IMR-90 (cell line): ENCODE measurements at regions not wholly inside any gene's neighbourhood (a gene's known extent, or its start where the extent isn't known, plus 50 kb on each side); places are given as distances from the start of the nearest gene placed in this dataset.

Experiments
- ATAC-seq: fragments of 200-7000 bp; cut with Tn5 transposase; 2 replicates; pipeline ENCODE4 v1.9.1; 2020; ENCODE audit warnings: low read depth, mild to moderate bottlenecking, moderate library complexity
- BruUV-seq: library from RNA; stranded (reverse); fragments of 400-500 nt; replicated peaks from 2 replicates; lab custom pipeline; 2021; lab: Mats Ljungman, UMichigan
- CTCF ChIA-PET: fragments of 300-600 bp; formaldehyde crosslinking; extraction: SDS; loops from one replicate; lab custom pipeline; 2021; ENCODE audit warnings: antibody characterized with exemption; lab: Yijun Ruan, JAX
- POLR2A ChIA-PET: fragments of 300-600 bp; sonication (Branson Sonifier 250); formaldehyde crosslinking; loops from one replicate; lab custom pipeline; 2022; ENCODE audit warnings: antibody characterized with exemption; ENCODE audit not compliant: unreplicated experiment; lab: Charles Lee
- DNase-seq: peaks from one replicate; pipeline ENCODE4 v3.0.0; 2013
- H2AFZ ChIP-seq: replicated peaks from 2 replicates; pipeline ENCODE3; 2013; ENCODE audit warnings: low read length, mild to moderate bottlenecking; ENCODE audit not compliant: poor library complexity
- H2AK5ac ChIP-seq: 2 replicates; pipeline ENCODE4 v1.6.1; 2013; ENCODE audit warnings: low read depth, low read length, inconsistent platforms
- H2AK9ac ChIP-seq: replicated peaks from 2 replicates; pipeline ENCODE3; 2013; ENCODE audit warnings: mild to moderate bottlenecking, low read depth, low read length, moderate library complexity; ENCODE audit not compliant: poor library complexity
- H2BK120ac ChIP-seq: 2 replicates; pipeline ENCODE4 v1.6.1; 2013; ENCODE audit warnings: low read depth, low read length, inconsistent platforms
- H2BK15ac ChIP-seq: 3 replicates; pipeline ENCODE4 v1.6.1; 2013; ENCODE audit warnings: low read depth, low read length, inconsistent platforms
- H2BK20ac ChIP-seq: 2 replicates; pipeline ENCODE4 v1.6.1; 2013; ENCODE audit warnings: low read depth, mild to moderate bottlenecking, inconsistent platforms, low read length, moderate library complexity
- H2BK5ac ChIP-seq: 2 replicates; pipeline ENCODE4 v1.6.1; 2013; ENCODE audit warnings: mild to moderate bottlenecking, low read depth, low read length, inconsistent platforms; ENCODE audit not compliant: poor library complexity, severe bottlenecking
- H3K14ac ChIP-seq: replicated peaks from 2 replicates; pipeline ENCODE4 v1.6.1; 2013; ENCODE audit warnings: low read depth, low read length, inconsistent platforms
- H3K18ac ChIP-seq: 2 replicates; pipeline ENCODE4 v1.6.1; 2013; ENCODE audit warnings: low read depth, low read length, control low read depth
- H3K23ac ChIP-seq: 2 replicates; pipeline ENCODE4 v1.6.1; 2013; ENCODE audit warnings: low read depth, low read length, inconsistent platforms
- H3K27ac ChIP-seq: 2 replicates; pipeline ENCODE4 v1.5.1; 2013; ENCODE audit warnings: mild to moderate bottlenecking, control low read depth, low read length; ENCODE audit not compliant: insufficient read depth
- H3K27me3 ChIP-seq: 2 replicates; pipeline ENCODE4 v1.6.1; 2013; ENCODE audit warnings: low read length; ENCODE audit not compliant: control insufficient read depth, insufficient read depth
- H3K36me3 ChIP-seq: 2 replicates; pipeline ENCODE4 v1.6.1; 2013; ENCODE audit warnings: low read length, mixed read lengths; ENCODE audit not compliant: control insufficient read depth, insufficient read depth
- H3K4ac ChIP-seq: 2 replicates; pipeline ENCODE4 v1.6.1; 2013; ENCODE audit warnings: low read depth, low read length, inconsistent platforms
- H3K4me1 ChIP-seq: 2 replicates; pipeline ENCODE4 v1.6.1; 2013; ENCODE audit warnings: low read length, mixed read lengths; ENCODE audit not compliant: control insufficient read depth, insufficient read depth
- H3K4me2 ChIP-seq: 2 replicates; pipeline ENCODE4 v1.6.1; 2013; ENCODE audit warnings: low read depth, mild to moderate bottlenecking, control low read depth, low read length, moderate library complexity
- H3K4me3 ChIP-seq: 2 replicates; pipeline ENCODE4 v1.5.1; 2013; ENCODE audit warnings: low read depth, mild to moderate bottlenecking, control low read depth, low read length, moderate library complexity; ENCODE audit not compliant: insufficient read depth
- H3K56ac ChIP-seq: 2 replicates; pipeline ENCODE4 v1.6.1; 2013; ENCODE audit warnings: low read length, inconsistent platforms; ENCODE audit not compliant: insufficient read depth; ENCODE audit errors: extremely low read depth
- H3K79me1 ChIP-seq, 2 experiments: 2 replicates each; pipeline ENCODE4 v1.6.1; 2013; ENCODE audit warnings: low read length in 2 of 2, inconsistent platforms in 1 of 2, low read depth in 1 of 2
- H3K9ac ChIP-seq: 2 replicates; pipeline ENCODE4 v1.6.1; 2013; ENCODE audit warnings: low read depth, low read length, control low read depth
- H3K9me1 ChIP-seq: 2 replicates; pipeline ENCODE4 v1.6.1; 2013; ENCODE audit warnings: low read length, inconsistent platforms; ENCODE audit not compliant: insufficient read depth
- H3K9me3 ChIP-seq: 2 replicates; pipeline ENCODE4 v1.6.1; 2013; ENCODE audit warnings: low read length; ENCODE audit not compliant: control insufficient read depth, insufficient read depth
- H4K20me1 ChIP-seq: 2 replicates; pipeline ENCODE4 v1.6.1; 2013; ENCODE audit warnings: low read length, inconsistent platforms; ENCODE audit not compliant: insufficient read depth
- H4K5ac ChIP-seq: 2 replicates; pipeline ENCODE4 v1.6.1; 2013; ENCODE audit warnings: mild to moderate bottlenecking, low read depth, low read length, control low read depth
- H4K8ac ChIP-seq, 2 experiments: 2 replicates each; pipeline ENCODE4 v1.6.1; 2013; ENCODE audit warnings: low read depth in 2 of 2, low read length in 2 of 2, control low read depth in 1 of 2, inconsistent platforms in 1 of 2
- H4K91ac ChIP-seq: 2 replicates; pipeline ENCODE4 v1.6.1; 2013; ENCODE audit warnings: low read depth, low read length, inconsistent platforms; ENCODE audit not compliant: insufficient read depth
- USF2 ChIP-seq: fragments of 150-350 bp; IDR thresholded peaks from 2 replicates; pipeline ENCODE4 v1.6.1; 2017; ENCODE audit warnings: mild to moderate bottlenecking, antibody characterized with exemption, low read length, low read depth
- WGBS, 2 experiments: methylation state at CpG; one replicate each; pipeline versions ENCODE4 v1.1.5 to v1.1.7; 2013; ENCODE audit warnings: missing lambda C conversion rate in 2 of 2; ENCODE audit not compliant: insufficient read length in 1 of 2; ENCODE audit errors: extremely low coverage in 2 of 2; 5-methylcytosine and 5-hydroxymethylcytosine counted together
- dilution Hi-C: fragments of 300-500 bp; cut with HindIII; formaldehyde crosslinking; loops from one replicate; pipeline ENCODE4 v1.14.3; 2018; ENCODE audit warnings: low sequenced_read_pairs; ENCODE audit not compliant: unreplicated experiment
- in situ Hi-C: fragments of 300-500 bp; cut with MboI; formaldehyde crosslinking; loops from 3 replicates; pipeline ENCODE4 v1.14.3; 2019; ENCODE audit warnings: low sequenced_read_pairs, inconsistent platforms, mixed read lengths
- intact Hi-C: fragments of 100-400 bp; cut with micrococcal nuclease; formaldehyde crosslinking; loops from 2 replicates; pipeline ENCODE4 v1.10.0; 2022

DNA sequence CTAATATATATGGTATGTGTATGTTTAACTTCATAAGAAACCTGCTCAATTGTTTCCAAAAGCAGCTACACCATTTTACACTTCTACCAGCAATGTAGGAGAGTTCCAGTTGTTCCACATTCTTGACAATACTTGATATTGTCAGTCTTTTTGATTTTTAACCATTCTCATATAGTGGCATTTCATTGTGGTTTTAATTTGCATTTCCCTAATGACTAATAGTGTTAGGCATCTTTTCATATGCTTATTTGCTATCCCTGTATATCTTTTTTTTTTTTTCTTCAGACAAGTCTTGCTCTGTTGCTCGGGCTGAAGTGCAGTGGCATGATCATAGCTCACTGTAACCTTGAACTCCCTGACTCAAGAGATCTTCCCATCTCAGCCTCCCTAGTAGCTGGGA lies 58.2 kb upstream of the TRIM2 start:
- BruUV-seq: no TSS peak
- H2AFZ ChIP-seq: no peak overlapping the region
- H3K56ac ChIP-seq: no peak overlapping the region
- H2BK120ac ChIP-seq: no peak overlapping the region
- dilution Hi-C loops (no loop called here), intact Hi-C loops (loop anchor here (10.0 kb wide), 1 partner anchor 319 kb away; the partner anchor contains the start of gene TMEM131L), in situ Hi-C loops (no loop called here)
- no peak overlapping the region for H2BK20ac ChIP-seq
- H3K4ac ChIP-seq: no peak overlapping the region
- no peak overlapping the region for H3K27ac ChIP-seq
- H3K79me1 ChIP-seq: no peaks in the 10 kb centered on the region
- ChIA-PET CTCF (interaction anchor here (0.6 to 1.6 kb wide), 4 partner anchors 62 to 497 kb away, joined by 3 to 4 read pairs (median 3); no protein-coding TSS in a partner anchor), POLR2A (no interaction called here)
- no peak overlapping the region for H3K9ac ChIP-seq
- no peaks in the 10 kb centered on the region for H4K20me1 ChIP-seq
- no peak overlapping the region for H2BK5ac ChIP-seq
- H3K27me3 ChIP-seq: no peaks in the 10 kb centered on the region
- H4K91ac ChIP-seq: no peak overlapping the region
- no CpG with 5 or more reads among the region's 1 CpG for WGBS, 2 experiments
- no peak overlapping the region for H2BK15ac ChIP-seq
- H3K14ac ChIP-seq: no peak overlapping the region
- H4K8ac ChIP-seq: no peak overlapping the region
- H3K4me3 ChIP-seq: no peak overlapping the region
- H3K18ac ChIP-seq: no peak overlapping the region
- no peaks in the 10 kb centered on the region for H3K36me3 ChIP-seq
- H3K4me1 ChIP-seq: peaks cover 1% of the 10 kb centered on the region; the same call in 1 of the 2 replicates
- ATAC-seq (no peak), DNase-seq (no peak)
- H2AK5ac ChIP-seq: no peak overlapping the region
- H3K9me1 ChIP-seq: no peaks in the 10 kb centered on the region
- no peaks in the 10 kb centered on the region for H3K9me3 ChIP-seq
- H2AK9ac ChIP-seq: no peak overlapping the region
- TF ChIP-seq USF2: no peak
- H3K4me2 ChIP-seq: no peak overlapping the region
- no peak overlapping the region for H3K23ac ChIP-seq
- H4K5ac ChIP-seq: no peak overlapping the region
